Esophagus mucosa (tissue), 1 donor: ENCODE measurements at regions not wholly inside any gene's neighbourhood (a gene's known extent, or its start where the extent isn't known, plus 50 kb on each side); places are given as distances from the start of the nearest gene placed in this dataset.
A peak's percentile ranks its signal among the peaks of the same experiment; 100 is the strongest.

ENCODE experiments used
- ATAC-seq: fragments of 200-7000 bp; cut with Tn5 transposase; one replicate; pipeline ENCODE4 v1.9.1; 2020
- donor health status: DM: yes; HTN: yes; CAD: no.

DNA sequence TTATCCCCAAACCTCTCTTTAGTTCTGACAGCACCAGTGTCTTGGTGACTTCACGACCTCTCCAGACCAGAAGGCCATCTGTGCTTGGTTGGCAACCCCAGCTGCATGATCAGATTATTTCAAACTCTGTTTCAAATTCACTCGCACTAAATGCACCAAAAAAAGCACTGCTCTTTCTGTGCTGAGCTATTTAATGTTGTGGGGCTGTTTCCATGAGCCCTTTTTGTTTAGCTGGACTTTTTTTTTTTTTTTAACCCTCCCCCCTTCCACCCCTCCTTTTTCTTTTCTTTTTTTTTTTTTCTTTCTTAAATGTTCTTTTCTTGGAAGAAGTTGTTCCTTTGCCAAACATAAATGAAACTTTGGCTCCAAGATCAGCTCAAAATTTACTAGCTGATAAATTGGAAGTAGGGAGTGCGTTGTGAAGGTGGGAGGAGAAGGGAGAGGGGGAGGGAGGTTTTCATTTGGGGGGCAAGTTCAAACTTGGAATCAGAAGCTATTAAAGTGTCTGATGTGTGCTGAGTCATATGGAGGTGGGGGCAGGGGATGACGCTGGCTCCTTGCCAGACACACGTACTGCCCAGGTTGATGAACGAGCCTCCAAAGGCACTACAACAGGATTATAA is 543.0 kb upstream of the TNP1 start:
- peak; percentile 60 for ATAC-seq

DNA sequence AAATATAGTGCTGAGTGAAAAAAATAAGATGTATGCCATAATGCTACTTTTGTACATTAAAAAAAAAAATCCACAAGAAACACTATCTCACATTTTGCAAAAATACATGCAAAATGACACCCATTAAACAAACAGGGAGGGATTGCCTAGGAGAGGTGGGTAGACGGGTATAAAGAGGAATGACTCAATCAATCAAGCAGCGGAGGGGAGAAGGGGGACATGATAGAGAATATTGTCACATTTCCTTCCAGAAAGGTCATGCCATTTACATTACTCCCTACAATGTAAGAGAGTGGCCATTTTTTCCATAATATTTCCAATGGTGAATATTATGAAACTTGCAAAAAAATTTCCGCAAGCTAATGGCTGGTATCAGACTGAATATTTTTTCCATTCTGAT is 542.3 kb upstream of the TNP1 start:
- ATAC-seq: no peak

DNA sequence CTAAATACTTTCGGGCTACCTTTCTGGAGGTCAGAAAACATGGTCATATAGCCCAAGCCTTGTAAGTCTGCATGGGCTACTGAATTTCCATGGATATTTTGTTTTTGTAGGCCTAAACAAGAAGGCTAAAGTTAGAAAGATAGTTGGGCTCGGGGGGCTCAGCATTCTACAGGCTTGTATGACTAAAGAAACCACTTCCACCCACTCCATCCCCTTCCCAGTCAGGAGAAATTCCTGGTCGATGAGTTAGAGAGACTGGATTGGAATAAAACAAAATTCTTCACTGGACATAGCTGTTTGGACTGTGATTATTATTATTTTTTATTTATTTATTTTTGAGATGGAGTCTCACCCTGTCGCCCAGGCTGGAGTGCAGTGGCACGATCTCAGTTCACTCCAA is 539.4 kb upstream of the TNP1 start:
- no peak for ATAC-seq

DNA sequence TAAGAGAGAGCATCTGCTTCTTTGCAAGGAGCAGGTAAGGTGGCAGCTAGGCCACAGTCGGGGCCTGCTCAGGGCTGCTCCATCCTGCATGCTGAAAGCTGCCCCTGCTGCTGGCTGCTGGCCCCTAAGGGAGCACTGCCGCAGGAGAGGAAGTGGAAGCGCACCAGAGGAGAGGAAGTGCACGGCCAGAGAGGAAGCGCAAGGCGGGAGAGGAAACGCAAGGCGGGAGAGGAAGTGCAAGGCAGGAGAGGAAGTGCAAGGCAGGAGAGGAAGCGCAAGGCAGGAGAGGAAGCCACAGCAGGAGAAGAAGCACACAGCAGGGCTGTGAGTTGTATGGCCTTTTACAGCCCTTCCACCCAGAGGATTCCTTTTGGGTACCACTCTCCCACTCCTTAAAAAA is 539.0 kb upstream of the TNP1 start:
- no peak for ATAC-seq

DNA sequence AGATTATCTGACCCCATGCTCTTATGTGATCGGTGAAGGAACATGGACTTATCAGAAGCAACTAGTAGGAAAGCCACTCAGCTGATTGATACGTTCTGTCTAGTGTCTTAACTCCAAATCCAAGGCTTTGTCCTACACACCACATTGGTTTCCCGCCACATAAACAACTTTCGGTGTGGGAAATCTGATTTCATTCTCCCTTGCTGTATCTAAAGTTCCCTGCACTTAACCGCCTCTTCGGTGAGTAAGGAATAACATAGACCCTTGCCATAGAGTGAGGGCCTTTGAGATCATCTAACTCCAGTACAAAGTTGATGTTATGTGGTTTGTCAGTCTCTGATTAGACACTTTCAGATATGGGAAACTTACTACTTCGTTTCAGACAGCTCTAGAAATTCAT is 538.2 kb upstream of the TNP1 start:
- ATAC-seq: no peak

DNA sequence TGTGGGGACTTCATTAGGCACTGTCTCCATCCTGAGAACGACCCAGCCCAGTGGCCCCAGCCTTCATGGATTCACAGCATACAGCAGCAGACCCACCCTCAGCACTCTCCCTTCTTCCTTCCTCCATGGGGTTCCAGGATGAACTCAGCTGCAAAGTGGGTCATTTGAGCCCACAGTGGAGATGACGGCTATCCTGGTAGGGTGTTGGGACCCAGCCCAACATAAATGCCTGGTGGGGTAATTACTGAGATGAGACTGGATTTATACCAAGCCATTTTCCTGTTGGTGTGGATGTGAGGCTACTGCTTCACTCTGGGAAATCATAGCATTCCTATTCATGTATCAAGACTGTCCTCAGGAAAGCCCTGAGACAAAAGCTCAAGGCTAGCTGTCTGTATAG is 536.7 kb upstream of the TNP1 start:
- ATAC-seq: no peak

DNA sequence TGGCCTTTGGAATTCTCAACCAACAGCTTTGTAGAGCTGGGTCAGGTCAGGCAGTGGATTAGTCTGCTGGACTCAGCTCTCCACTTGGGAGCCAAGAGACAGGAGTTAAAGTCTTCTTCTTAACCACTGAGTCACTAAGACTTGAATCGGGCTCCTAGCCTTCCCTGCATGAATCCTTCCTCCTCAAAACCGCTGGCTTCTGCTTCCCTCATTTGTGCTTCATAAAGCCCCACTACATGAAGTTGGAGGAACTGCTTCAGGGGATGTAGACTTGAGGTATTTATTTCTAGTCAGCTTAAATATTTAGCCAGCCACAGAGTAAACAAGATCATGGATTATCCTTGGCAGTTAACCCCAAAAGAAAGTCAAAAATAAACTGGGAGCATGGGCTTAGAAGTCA is 536.3 kb upstream of the TNP1 start:
- ATAC-seq: no peak

DNA sequence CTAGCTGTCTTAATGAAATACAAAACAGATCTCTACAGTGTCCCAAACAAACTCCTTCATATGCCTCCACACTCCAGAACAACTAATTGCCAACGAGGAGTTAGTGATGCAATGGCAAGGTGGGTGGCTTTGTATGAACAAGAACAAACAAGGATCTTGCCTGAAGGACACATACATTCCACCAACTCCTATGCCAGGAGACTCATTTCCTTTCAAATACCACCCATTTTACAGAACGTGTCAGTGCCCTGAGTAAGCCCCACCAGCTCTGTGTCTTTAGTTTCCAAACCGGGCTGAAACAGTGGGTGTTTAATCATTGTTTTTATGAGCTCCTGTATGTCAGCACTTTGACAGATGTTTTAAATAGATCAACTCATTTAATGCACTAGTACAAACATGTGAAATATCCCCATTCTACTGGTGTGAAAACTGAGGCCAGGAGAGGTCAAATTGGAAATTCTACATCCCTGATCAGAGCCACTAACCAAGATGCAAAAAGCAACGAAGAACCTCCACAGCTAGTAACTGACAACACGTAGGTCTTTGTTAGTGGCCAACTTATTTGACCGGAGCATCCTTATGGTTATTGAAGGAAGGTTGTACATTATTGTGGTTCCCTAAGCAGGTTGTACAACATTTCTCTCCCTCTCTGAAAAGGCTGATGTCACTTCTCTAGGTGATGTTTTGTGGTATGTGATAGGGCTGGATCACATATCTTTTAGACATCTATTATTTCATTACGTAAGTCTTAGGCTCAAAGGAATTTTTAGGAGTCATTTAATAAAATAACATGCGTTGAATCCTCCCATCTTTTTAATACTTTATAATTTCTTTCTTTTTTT is 534.9 kb upstream of the TNP1 start:
- ATAC-seq: peak; percentile 32

DNA sequence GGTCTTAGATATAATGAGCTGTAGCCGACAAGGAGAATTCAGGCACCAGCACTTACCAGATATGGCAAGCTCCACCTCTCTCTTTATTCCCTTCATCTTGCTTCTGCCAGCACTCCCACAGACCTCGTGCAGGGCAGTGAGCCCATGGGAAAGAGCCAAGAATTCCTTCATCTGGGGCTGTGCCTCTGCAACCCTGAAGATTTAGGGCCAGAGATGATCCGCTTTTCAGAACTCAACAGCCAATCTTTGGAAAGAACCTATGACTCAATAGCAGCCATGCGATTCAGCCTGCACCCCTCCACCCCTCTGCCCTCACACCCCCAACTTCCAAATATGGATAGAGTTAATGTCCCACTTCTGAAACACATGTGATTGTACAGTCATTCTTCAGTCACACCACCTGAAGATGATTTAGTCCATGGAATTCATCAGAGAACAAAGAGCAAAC is 533.7 kb upstream of the TNP1 start:
- peak; percentile 85 for ATAC-seq

DNA sequence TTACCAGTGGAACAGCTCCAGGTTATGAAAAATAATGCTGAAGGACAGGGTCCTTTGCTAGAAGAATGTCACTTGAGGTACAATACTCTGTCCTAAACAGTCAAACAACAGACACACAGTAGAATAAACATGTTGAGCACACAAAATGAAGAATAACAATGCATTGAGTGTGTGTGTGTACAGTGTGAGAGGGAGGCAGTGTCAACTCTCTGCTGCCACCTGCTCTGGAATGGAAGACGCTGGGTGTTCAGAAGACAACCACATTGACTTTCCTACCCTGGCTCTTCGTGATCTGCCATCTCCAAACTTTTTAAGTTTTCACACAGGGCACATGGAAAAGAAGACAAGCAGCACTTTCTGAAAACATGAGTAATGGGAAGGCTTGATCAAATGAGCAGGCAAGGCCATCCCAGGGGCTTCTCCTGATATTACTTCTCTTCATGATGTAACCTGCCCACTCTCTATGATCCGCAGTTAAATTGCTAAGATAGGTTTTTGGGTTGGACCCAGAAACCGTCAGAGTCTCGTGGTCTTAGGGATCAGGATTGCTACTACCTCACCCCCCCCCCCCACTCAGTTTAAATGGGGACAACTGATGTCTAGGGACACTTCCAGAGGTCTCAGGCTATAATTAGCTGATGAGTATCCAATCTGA is 533.2 kb upstream of the TNP1 start:
- ATAC-seq: no peak

DNA sequence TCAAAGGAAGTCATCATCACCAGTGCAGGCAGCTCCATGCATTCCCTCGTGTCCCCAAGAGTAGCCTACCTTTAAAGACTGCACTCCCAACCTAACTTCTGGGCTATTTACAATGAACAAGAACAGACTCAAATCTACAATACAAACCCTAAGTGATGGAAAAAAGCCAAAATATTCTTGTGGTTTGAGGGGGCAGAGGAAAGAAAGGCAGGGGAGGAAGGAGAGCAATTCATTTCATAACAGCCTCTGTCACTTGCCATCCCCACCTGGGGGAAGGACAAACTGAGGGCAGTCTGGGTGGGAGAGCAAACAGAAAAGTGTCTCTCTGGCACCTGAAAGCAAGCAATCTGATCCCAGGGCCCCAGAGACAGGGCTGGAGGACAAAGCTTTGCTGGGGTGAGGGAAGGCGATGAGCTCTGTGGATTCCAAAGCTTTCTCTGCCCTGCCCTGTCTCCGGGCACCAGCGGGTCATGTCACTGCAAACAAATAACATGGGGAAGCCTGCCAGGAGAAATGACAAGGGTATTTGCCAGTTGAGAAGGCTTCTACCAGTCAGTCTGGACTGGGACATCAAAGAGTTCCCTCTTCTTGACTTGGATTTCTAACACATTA is 528.0 kb upstream of the TNP1 start:
- no peak for ATAC-seq

DNA sequence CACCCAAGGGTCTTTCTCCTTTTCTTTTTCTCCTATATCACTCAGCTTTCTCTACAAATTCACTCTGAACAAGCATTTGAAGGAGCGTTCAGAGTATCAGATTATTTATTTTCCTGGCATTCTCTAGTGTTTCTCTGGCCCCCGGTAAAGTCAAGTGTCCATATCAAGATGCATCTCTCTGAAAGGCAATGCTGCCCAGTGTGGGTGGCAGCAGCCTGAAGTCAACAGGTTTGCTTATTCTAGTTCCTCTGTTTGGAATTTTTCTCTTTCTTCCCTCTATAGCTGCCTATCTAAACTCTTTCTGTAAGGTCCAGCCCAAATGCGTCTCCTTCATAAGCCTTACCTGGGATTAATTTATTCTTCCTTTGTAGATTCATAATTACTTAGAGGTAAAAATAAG is 526.2 kb upstream of the TNP1 start:
- no peak for ATAC-seq

DNA sequence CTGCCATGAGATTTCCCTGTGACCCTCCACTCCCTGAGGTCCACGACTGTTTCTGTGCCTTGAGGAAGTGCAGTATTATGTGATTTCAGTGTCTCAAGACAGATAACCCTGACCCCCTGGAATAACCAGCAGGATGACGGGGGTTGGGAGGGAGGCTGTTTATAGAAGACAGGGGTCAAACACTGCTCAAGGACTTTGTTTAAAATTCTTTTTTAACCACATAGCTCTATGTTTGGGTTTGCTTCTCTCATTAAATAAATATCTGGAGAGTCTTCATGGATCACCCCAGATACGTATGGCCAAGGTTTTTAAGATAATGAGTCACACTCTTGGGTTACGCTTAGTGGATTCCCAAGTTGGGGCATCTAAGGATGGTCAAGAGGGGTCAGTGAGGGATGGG is 523.8 kb upstream of the TNP1 start:
- no peak for ATAC-seq

DNA sequence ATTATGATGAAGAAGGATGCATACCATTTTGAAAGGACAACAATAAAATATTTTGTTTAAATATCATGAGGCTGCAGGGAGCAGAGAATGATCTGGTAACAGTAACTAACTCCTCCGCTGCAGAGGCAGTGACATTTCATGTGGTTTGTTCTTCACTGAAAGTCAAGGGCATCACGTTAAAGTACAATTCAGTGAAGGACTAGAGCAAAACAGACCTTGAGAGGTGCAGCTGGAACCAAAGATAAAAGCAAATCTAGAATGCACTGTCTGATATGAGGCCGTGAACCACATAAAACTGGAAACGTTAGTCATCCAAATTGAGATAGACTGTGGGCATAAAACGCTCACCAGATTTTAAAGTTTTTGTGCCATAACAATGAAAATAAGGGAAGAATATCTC is 522.9 kb upstream of the TNP1 start:
- no peak for ATAC-seq

DNA sequence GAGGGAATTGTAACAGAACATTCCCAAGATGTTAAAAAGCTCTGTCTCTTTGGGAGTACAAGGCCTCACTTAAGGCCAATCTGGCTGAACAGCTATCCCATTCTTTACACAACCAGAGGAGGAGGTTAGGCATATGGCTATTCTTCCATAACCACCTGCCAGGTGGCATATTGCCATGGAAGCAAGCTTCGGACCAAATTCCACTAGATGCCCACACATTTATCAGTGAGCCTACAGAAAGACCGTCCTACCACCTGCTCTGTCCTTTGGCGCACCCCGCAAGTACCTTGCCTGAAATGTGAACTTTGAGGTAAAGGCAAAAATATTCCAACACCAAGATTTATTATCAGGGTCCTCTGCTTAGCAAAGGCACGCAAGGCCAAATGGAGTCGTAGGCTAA is 519.9 kb upstream of the TNP1 start:
- no peak for ATAC-seq

DNA sequence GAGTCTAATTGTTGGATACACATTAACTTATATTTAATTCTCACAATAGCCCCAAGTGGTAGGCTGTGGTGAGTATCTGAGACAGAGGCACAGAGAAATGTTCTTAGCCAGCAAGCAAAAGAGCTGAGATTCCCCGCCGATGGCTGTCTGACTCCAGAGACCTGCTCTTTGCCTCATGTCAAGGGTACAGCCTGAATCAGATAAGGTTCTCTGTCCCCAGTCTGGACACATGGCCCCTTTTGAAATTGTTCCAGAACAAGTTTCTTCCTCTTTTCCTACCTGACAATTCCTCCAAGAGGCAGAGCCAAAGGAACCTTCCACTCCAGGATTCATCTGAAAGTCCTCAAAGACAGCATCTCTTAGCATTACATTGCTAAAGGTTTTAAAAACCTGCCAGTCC is 512.9 kb upstream of the TNP1 start:
- ATAC-seq: no peak

DNA sequence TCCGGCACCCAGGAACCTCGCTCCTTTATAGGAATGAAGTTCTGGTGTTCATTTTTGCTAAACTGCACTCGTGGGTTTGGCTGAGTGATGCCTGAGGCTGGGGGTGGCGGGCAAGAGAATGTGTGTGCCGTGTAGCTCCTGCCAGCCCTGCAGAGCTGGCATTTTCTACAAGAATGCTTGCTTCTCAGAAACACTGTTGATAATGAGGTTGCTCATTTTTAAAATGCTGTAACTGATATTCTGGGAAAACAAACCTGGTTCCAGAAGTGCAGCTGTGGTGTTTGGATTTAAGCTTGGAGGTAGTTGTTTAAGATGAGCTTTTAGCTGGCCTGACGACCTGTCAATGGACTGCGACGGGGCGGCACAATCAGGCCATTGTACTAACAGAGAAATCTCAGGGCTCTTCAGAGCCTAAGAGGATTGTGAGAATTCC is 511.9 kb upstream of the TNP1 start:
- no peak for ATAC-seq

DNA sequence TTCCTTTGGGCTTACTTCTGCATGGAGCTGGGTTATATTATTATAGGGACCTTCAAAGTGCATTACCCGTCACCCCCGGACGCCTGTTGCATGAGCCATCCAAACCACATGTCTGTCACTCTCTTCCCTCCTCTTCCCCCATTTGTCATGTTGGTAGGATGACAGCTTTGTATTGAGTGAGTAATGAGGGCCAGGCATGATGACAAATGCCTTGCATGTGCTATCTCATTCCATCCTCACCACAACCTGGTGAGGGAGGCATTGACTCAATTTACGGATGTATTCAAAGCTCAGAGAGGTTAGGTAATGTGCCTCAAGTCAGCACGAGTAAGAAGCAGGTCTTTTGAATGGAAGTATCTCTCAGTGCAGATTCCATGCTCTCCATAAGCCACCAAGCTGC is 510.5 kb upstream of the TNP1 start:
- ATAC-seq: peak; percentile 92

DNA sequence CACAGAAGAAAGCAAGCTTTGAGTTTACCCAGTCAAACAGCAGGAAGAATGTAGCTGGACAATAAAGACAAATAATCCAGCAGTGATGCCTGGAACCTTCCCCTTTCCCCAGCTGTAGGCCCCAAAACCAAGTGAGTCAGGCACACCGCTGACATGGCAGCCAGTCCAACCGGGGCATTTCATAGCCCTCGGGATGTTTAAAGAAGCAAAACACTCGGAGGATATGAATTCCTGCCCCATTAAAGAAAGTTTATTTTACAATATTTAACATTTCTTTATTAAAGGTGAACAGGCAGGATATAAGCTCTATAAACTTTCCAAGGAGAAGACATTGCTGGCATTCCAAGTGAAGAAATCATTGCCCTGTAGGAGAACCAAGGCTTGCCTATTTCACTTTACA is 507.6 kb upstream of the TNP1 start:
- ATAC-seq: no peak

DNA sequence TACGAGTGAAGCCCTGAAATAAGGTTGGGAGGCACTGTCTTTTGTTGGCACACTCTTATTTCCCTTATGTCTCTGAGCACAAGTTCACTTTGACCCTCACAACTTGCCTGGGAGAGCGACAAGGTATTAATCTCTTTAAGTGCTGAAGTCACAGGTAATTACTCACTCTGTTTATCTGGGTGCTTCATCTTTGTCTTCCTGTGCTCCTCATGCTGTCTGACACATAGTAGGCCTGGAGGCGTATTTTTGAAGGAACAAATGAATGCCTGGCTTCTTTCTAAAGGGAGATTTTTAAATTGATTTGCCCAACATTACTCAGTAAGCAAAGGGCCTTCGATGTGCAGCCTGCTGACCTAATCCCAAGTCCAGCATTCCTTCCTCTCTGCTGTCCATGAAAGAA is 507.1 kb upstream of the TNP1 start:
- ATAC-seq: no peak

DNA sequence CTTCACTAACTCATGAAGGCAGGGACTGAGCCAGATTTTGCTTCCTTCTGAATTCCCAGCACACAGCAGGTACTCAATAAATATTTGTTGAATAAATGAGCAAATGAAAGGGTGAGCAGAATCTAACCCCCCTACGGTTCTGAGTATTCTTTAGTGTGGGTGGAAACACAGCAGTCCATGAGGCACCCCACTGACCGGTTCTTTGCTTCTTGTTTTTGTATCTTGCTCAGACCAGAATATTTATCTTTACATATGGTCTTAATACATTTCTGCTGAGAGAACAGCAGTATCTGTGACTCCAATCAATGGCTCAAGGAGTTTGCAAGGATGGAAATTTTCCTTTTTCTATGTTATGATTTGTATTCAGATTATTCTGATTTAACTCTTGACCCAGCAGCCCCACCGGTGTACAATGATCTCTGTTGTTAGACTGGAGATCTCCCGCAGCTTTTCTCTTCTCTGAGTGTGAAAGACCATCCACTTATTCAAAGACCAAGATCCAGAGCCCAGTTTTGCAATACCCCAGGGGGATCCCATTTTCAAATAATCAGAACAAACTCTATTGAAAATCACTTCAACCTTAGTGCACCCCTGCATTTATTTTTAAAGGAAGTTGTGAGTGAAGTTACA is 506.5 kb upstream of the TNP1 start:
- ATAC-seq: no peak

DNA sequence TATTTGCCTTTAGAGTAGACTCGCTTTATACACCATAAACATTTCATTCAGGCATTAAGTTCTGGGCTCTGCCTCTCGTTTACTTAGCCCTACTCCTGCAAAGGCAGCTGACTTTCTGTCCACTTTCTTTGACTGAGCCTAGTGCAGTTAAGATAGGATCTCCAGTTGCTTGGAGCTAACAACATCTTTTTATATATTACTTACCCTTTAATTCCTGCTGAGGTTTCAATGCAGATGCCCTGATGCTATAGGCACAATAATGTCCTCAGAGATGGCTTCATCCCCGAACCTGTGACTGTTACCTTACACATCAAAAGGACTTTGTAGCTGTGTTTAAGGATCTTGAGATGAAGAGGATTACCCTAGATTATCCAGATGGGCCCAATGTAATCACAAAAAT is 505.8 kb upstream of the TNP1 start:
- ATAC-seq: no peak

DNA sequence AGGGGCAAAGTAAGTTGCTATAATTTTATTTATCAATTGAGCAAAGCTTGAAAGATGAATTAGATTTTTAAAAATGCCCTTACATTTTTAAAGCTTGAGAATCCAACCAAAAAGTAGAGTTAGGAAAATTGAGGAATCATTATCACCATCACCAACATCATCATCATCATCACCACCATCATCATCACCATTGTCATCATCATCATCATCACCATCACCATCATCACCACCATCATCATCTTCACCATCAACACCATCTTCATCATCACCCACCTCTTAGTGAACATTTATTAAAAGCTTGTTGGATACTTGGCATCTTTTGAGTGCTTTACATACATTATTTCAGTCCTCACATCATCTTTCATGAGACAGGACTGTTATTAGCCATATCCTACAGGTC is 504.4 kb upstream of the TNP1 start:
- ATAC-seq: no peak
